OCI-LY7 (cell line): ENCODE measurements at regions not wholly inside any gene's neighbourhood (a gene's known extent, or its start where the extent isn't known, plus 50 kb on each side); places are given as distances from the start of the nearest gene placed in this dataset.

Experiments
- BruUV-seq: library from RNA; stranded (reverse); fragments of 400-500 nt; replicated peaks from 2 replicates; lab custom pipeline; 2021; lab: Mats Ljungman, UMichigan
- CTCF ChIA-PET: fragments of 300-600 bp; sonication (Branson Sonifier 250); formaldehyde crosslinking; loops from one replicate; lab custom pipeline; 2022; ENCODE audit warnings: antibody characterized with exemption; ENCODE audit not compliant: unreplicated experiment; lab: Charles Lee
- POLR2A ChIA-PET: fragments of 300-600 bp; sonication (Branson Sonifier 250); formaldehyde crosslinking; loops from one replicate; lab custom pipeline; 2022; ENCODE audit warnings: antibody characterized with exemption; lab: Charles Lee
- DNase-seq: peaks from one replicate; pipeline ENCODE4 v3.0.0-alpha.2; 2015; ENCODE audit warnings: low spot score
- H2AFZ ChIP-seq: fragments of 200-600 bp; sonication (generic), shearing (Covaris generic); 2 replicates; pipeline ENCODE4 v1.6.1; 2014; ENCODE audit warnings: mild to moderate bottlenecking, antibody characterized with exemption, low read length, moderate library complexity
- H3K27ac ChIP-seq: fragments of 200-600 bp; sonication (generic); 2 replicates; pipeline ENCODE4 v1.5.1; 2014; ENCODE audit warnings: mixed run types, low read depth, mild to moderate bottlenecking, moderate library complexity, low read length, inconsistent platforms; ENCODE audit not compliant: poor library complexity, severe bottlenecking
- H3K36me3 ChIP-seq: fragments of 200-600 bp; sonication (generic); 2 replicates; pipeline ENCODE4 v1.6.1; 2014; ENCODE audit warnings: mild to moderate bottlenecking, antibody characterized with exemption, low read length, moderate library complexity, mixed read lengths; ENCODE audit not compliant: insufficient read depth
- H3K4me1 ChIP-seq: fragments of 200-600 bp; sonication (generic); 2 replicates; pipeline ENCODE4 v1.5.1; 2014; ENCODE audit warnings: mild to moderate bottlenecking, low read length; ENCODE audit not compliant: insufficient read depth, poor library complexity, severe bottlenecking
- H3K4me2 ChIP-seq: fragments of 200-600 bp; sonication (generic); 2 replicates; pipeline ENCODE4 v1.6.1; 2014; ENCODE audit warnings: mild to moderate bottlenecking, low read length
- H3K4me3 ChIP-seq: fragments of 200-600 bp; sonication (generic); 2 replicates; pipeline ENCODE4 v1.5.1; 2014; ENCODE audit warnings: mild to moderate bottlenecking, low read depth, low read length; ENCODE audit not compliant: poor library complexity, severe bottlenecking
- H3K79me2 ChIP-seq: fragments of 200-600 bp; sonication (generic); 2 replicates; pipeline ENCODE4 v1.6.1; 2016; ENCODE audit warnings: low read depth, mild to moderate bottlenecking, low read length, moderate library complexity, mixed read lengths; ENCODE audit not compliant: insufficient read depth
- H3K9me2 ChIP-seq: fragments of 200-600 bp; sonication (generic); 2 replicates; pipeline ENCODE4 v1.6.1; 2016; ENCODE audit warnings: mild to moderate bottlenecking, low read length, mixed read lengths; ENCODE audit not compliant: insufficient read depth
- H3K9me3 ChIP-seq: fragments of 200-600 bp; sonication (generic); 2 replicates; pipeline ENCODE4 v1.6.1; 2014; ENCODE audit warnings: mild to moderate bottlenecking, mixed run types, low read length, mixed read lengths
- H4K20me1 ChIP-seq: fragments of 200-600 bp; sonication (generic); 2 replicates; pipeline ENCODE4 v1.6.1; 2014; ENCODE audit warnings: mild to moderate bottlenecking, antibody characterized with exemption, low read length, moderate library complexity, mixed read lengths; ENCODE audit not compliant: insufficient read depth
- EZH2phosphoT487 ChIP-seq: fragments of 200-600 bp; sonication (generic); IDR thresholded peaks from 2 replicates; pipeline ENCODE4 v1.6.1; 2018; ENCODE audit warnings: low read depth, borderline replicate concordance, mild to moderate bottlenecking, mixed run types, antibody characterized with exemption, low read length, moderate library complexity, mixed read lengths
- intact Hi-C: fragments of 100-400 bp; cut with micrococcal nuclease; formaldehyde crosslinking; loops from one replicate; pipeline ENCODE4 v1.10.0; 2022; ENCODE audit not compliant: unreplicated experiment
- TF ChIP-seq, protein P1 (sequence below): fragments of 200-600 bp; sonication (generic); conservative IDR thresholded peaks from 2 replicates; pipeline ENCODE4 v1.5.1; 2014; ENCODE audit warnings: mild to moderate bottlenecking, antibody characterized with exemption, low read length, moderate library complexity, mixed read lengths

DNA sequence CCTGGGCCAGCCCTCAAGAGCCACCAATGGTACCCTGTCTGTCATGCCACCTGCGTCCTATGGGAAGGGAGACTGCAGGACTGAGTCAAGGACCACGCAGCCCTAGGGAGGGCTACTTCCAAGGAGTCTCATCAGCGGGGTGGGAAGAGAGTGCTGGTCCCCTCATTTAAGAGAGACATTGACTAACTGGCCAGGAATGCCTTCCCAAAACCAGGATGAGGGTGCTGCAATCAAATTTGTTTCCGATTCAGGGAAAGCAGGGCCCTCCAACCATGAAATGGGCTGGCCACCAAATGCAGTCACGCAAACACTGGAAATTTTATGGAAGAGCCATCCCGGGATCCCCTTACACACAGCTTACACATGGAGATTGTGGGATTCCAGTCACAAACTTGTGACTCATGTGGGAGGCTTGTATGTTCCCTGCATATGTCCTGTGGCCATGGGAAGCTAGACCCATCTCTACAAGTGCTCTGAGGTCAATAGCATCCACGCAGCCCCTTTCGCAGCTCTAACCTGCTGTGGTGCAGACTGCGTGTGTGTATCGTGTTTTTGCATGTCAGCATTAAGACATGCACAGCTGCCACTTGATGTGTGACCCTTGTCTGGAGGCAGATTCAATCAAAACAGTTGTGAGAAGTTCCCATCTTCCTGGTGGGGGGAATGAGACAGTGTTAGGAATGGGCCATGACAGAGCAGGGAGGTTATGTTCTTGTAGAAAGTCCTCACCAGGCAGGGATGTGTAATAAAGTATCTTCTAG is 53.0 kb upstream of the CST7 start:
- Histone ChIP-seq H3K27ac (no peak overlapping the region), H3K4me1 (no peaks in the 10 kb centered on the region), H2AFZ (no peak overlapping the region), H3K9me2 (no peaks in the 10 kb centered on the region), H3K4me3 (no peak overlapping the region), H3K36me3 (no peaks in the 10 kb centered on the region), H3K79me2 (no peaks in the 10 kb centered on the region), H3K9me3 (0 out of 2 replicates have a peak, but pooled peaks cover 4% of the 10 kb centered on the region), H4K20me1 (no peaks in the 10 kb centered on the region), H3K4me2 (no peak overlapping the region)
- no peak for DNase-seq
- ChIA-PET POLR2A (no interaction called here), CTCF (no interaction called here)
- intact Hi-C loops, result no loop called here
- TF ChIP-seq EZH2phosphoT487, result no peak
- TF ChIP-seq, protein P1, sequence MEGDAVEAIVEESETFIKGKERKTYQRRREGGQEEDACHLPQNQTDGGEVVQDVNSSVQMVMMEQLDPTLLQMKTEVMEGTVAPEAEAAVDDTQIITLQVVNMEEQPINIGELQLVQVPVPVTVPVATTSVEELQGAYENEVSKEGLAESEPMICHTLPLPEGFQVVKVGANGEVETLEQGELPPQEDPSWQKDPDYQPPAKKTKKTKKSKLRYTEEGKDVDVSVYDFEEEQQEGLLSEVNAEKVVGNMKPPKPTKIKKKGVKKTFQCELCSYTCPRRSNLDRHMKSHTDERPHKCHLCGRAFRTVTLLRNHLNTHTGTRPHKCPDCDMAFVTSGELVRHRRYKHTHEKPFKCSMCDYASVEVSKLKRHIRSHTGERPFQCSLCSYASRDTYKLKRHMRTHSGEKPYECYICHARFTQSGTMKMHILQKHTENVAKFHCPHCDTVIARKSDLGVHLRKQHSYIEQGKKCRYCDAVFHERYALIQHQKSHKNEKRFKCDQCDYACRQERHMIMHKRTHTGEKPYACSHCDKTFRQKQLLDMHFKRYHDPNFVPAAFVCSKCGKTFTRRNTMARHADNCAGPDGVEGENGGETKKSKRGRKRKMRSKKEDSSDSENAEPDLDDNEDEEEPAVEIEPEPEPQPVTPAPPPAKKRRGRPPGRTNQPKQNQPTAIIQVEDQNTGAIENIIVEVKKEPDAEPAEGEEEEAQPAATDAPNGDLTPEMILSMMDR, result no peak
- BruUV-seq, result no TSS peak

DNA sequence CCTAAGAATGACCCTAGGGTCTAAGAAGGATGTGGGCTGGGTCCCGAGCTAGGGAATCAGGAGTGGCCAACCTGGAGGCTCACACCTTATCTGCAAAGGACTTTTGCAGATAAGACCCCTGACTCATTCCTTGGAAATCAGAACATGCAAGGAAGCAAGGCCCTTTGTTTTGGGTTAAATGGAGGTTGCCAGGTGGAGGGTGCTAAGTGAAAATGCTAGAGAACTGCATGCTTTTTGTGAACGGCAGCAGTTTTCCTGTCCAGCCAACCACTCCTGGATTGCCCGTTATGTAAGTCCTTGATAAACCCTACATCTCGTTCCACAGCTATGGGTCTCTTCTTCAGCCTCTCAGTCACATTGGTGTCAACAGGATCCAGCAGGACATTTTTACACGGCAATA is 52.1 kb upstream of the CST7 start:
- DNase-seq, result no peak
- intact Hi-C loops, result no loop called here
- Histone ChIP-seq H3K9me2 (no peaks in the 10 kb centered on the region), H4K20me1 (no peaks in the 10 kb centered on the region), H3K4me2 (no peak overlapping the region), H3K36me3 (no peaks in the 10 kb centered on the region), H3K27ac (no peak overlapping the region), H3K4me3 (no peak overlapping the region), H3K79me2 (no peaks in the 10 kb centered on the region), H3K4me1 (no peaks in the 10 kb centered on the region), H3K9me3 (0 out of 2 replicates have a peak, but pooled peaks cover 4% of the 10 kb centered on the region), H2AFZ (no peak overlapping the region)
- TF ChIP-seq, protein P1, result no peak
- no peak for TF ChIP-seq EZH2phosphoT487
- ChIA-PET CTCF (no interaction called here), POLR2A (no interaction called here)
- no TSS peak for BruUV-seq

GRCh38 chr20:24897974-24898373 is 51.1 kb upstream of the CST7 start:
- no peak overlapping the region for H3K27ac ChIP-seq
- no TSS peak for BruUV-seq
- H3K79me2 ChIP-seq, result no peaks in the 10 kb centered on the region

More at GRCh38 chr20:24897974-24898373, 51.1 kb upstream of the CST7 start:
- Histone ChIP-seq H3K4me3 (no peak overlapping the region), H3K36me3 (no peaks in the 10 kb centered on the region), H3K4me1 (no peaks in the 10 kb centered on the region), H3K9me3 (0 out of 2 replicates have a peak, but pooled peaks cover 4% of the 10 kb centered on the region), H4K20me1 (no peaks in the 10 kb centered on the region), H2AFZ (no peak overlapping the region), H3K9me2 (no peaks in the 10 kb centered on the region), H3K4me2 (no peak overlapping the region)
- DNase-seq, result no peak
- TF ChIP-seq, protein P1, result no peak
- no peak for TF ChIP-seq EZH2phosphoT487
- ChIA-PET CTCF (no interaction called here), POLR2A (no interaction called here)
- intact Hi-C loops, result no loop called here
